Upper lobe of right lung (tissue), 1 donor: ENCODE measurements at regions not wholly inside any gene's neighbourhood (a gene's known extent, or its start where the extent isn't known, plus 50 kb on each side); places are given as distances from the start of the nearest gene placed in this dataset.
"Not testable (repeated sequence)": the region's sequence is repeated elsewhere in the genome, so short reads cannot be mapped to it uniquely, and the experiment has no call there.

Experiments
- ATAC-seq: fragments of 200-7000 bp; cut with Tn5 transposase; one replicate; pipeline ENCODE4 v1.9.1; 2020; ENCODE audit warnings: mild to moderate bottlenecking, moderate library complexity
- DNase-seq: peaks from one replicate; pipeline ENCODE4 v3.0.0-alpha.2; 2020
- H3K27ac ChIP-seq: fragments of 200-600 bp; one replicate; pipeline ENCODE4 v1.8.0; 2022
- H3K27me3 ChIP-seq: fragments of 200-600 bp; one replicate; pipeline ENCODE4 v1.8.0; 2022; ENCODE audit warnings: mild to moderate bottlenecking
- H3K36me3 ChIP-seq: fragments of 200-600 bp; one replicate; pipeline ENCODE4 v1.8.0; 2022
- H3K4me1 ChIP-seq: fragments of 200-600 bp; one replicate; pipeline ENCODE4 v1.8.0; 2022
- H3K4me3 ChIP-seq: fragments of 200-600 bp; one replicate; pipeline ENCODE4 v1.8.0; 2022; ENCODE audit warnings: mild to moderate bottlenecking
- H3K9me3 ChIP-seq: fragments of 200-600 bp; one replicate; pipeline ENCODE4 v1.8.0; 2022
- CTCF ChIP-seq: fragments of 200-600 bp; IDR thresholded peaks from one replicate; pipeline ENCODE4 v1.8.0; 2022; ENCODE audit warnings: antibody characterized with exemption
- intact Hi-C: fragments of 100-400 bp; cut with DNase I; formaldehyde crosslinking; loops from one replicate; pipeline ENCODE4 v1.11.0; 2022
- donor health status: DM: no; HTN: yes; CAD: no; lungs with severe emphysema.

GRCh38 chr4:9600246-9600645 is 156.0 kb downstream of the DEFB131A start:
- Histone ChIP-seq H3K4me3 (no peak overlapping the region), H3K27me3 (no peaks in the 10 kb centered on the region), H3K4me1 (no peaks in the 10 kb centered on the region), H3K9me3 (no peaks in the 10 kb centered on the region), H3K36me3 (no peaks in the 10 kb centered on the region), H3K27ac (no peak overlapping the region)
- ATAC-seq (no peak), DNase-seq (no peak)
- intact Hi-C loops: no loop called here
- TF ChIP-seq CTCF: no peak

- Histone ChIP-seq H3K36me3 (no peaks in the 10 kb centered on the region), H3K27ac (no peak overlapping the region), H3K9me3 (no peaks in the 10 kb centered on the region), H3K4me3 (peak overlapping the region; percentile 3), H3K4me1 (no peaks in the 10 kb centered on the region), H3K27me3 (no peaks in the 10 kb centered on the region)
- TF ChIP-seq CTCF: no peak
- intact Hi-C loops: no loop called here
- DNase-seq: no peak
- no peak for ATAC-seq
Measured at GRCh38 chr4:9602389-9602914, 158.2 kb downstream of the DEFB131A start.

GRCh38 chr4:9604031-9604892 is 160.0 kb downstream of the DEFB131A start:
- DNase-seq, intact Hi-C loops, H3K36me3 ChIP-seq, ATAC-seq, H3K4me1 ChIP-seq, H3K9me3 ChIP-seq, H3K27me3 ChIP-seq: not testable (repeated sequence)
- Histone ChIP-seq H3K4me3 (peak overlapping the region; percentile 30), H3K27ac (peak overlapping the region; percentile 66)

- peak overlapping the region; percentile 66 for H3K27ac ChIP-seq
- H3K4me1 ChIP-seq, H3K27me3 ChIP-seq, H3K9me3 ChIP-seq, ATAC-seq, H3K4me3 ChIP-seq, intact Hi-C loops, H3K36me3 ChIP-seq, DNase-seq: not testable (repeated sequence)
Measured at GRCh38 chr4:9604893-9605190, 160.6 kb downstream of the DEFB131A start.

- no peaks in the 10 kb centered on the region for H3K9me3 ChIP-seq
- H3K36me3 ChIP-seq: no peaks in the 10 kb centered on the region
- no peak for TF ChIP-seq CTCF
- H3K27me3 ChIP-seq: no peaks in the 10 kb centered on the region
- H3K4me3 ChIP-seq: no peak overlapping the region
- ATAC-seq (no peak), DNase-seq (no peak)
- intact Hi-C loops: no loop called here
- H3K4me1 ChIP-seq: no peaks in the 10 kb centered on the region
- H3K27ac ChIP-seq: no peak overlapping the region
Measured at GRCh38 chr4:9608300-9608699, 164.1 kb downstream of the DEFB131A start.

GRCh38 chr4:9610321-9610720 is 166.1 kb downstream of the DEFB131A start:
- H3K36me3 ChIP-seq, H3K9me3 ChIP-seq, DNase-seq, ATAC-seq, H3K27ac ChIP-seq, H3K27me3 ChIP-seq, intact Hi-C loops, H3K4me1 ChIP-seq, H3K4me3 ChIP-seq: not testable (repeated sequence)

- H3K4me1 ChIP-seq: no peaks in the 10 kb centered on the region
- no peak for ATAC-seq
- no peaks in the 10 kb centered on the region for H3K36me3 ChIP-seq
- no peak overlapping the region for H3K27ac ChIP-seq
- H3K4me3 ChIP-seq: no peak overlapping the region
- TF ChIP-seq CTCF: no peak
- no peak for DNase-seq
- no peaks in the 10 kb centered on the region for H3K27me3 ChIP-seq
- intact Hi-C loops: no loop called here
- H3K9me3 ChIP-seq: no peaks in the 10 kb centered on the region
Measured at GRCh38 chr4:9611101-9611500, 166.9 kb downstream of the DEFB131A start.

GRCh38 chr4:9636411-9636810 is 145.0 kb upstream of the DRD5 start:
- H3K4me1 ChIP-seq, intact Hi-C loops, H3K9me3 ChIP-seq, ATAC-seq, H3K36me3 ChIP-seq, H3K27ac ChIP-seq, H3K4me3 ChIP-seq, DNase-seq, H3K27me3 ChIP-seq: not testable (repeated sequence)
